SK-N-SH (cell line): ENCODE measurements at regions not wholly inside any gene's neighbourhood (a gene's known extent, or its start where the extent isn't known, plus 50 kb on each side); places are given as distances from the start of the nearest gene placed in this dataset.

Experiments used
- CTCF ChIP-seq: fragments of 200-600 bp; sonication (generic); IDR thresholded peaks from 2 replicates; pipeline ENCODE4 v1.6.1; 2017; ENCODE audit warnings: antibody characterized with exemption, mild to moderate bottlenecking, moderate library complexity
- EZH2phosphoT487 ChIP-seq: fragments of 200-600 bp; sonication (generic); IDR thresholded peaks from 2 replicates; pipeline ENCODE4 v1.6.1; 2017; ENCODE audit warnings: low read depth, mixed run types, mild to moderate bottlenecking, antibody characterized with exemption, moderate library complexity, borderline replicate concordance
- NFIC ChIP-seq: IDR thresholded peaks from 2 replicates; pipeline ENCODE4 v1.4.0; 2012; ENCODE audit warnings: borderline replicate concordance
- NRF1 ChIP-seq: IDR thresholded peaks from 2 replicates; pipeline ENCODE4 v1.6.1; 2012; ENCODE audit warnings: low read depth, mild to moderate bottlenecking, low read length
- SMC3 ChIP-seq: IDR thresholded peaks from 2 replicates; pipeline ENCODE4 v1.6.1; 2012; ENCODE audit warnings: low read depth, low read length, improper control_type of control experiment
- YY1 ChIP-seq: IDR thresholded peaks from 2 replicates; pipeline ENCODE4 v1.4.0; 2012; ENCODE audit warnings: low read depth, mild to moderate bottlenecking
- TF ChIP-seq, protein P1 (sequence below): IDR thresholded peaks from 2 replicates; pipeline ENCODE4; 2012
- TF ChIP-seq, protein P2 (sequence below): IDR thresholded peaks from 2 replicates; pipeline ENCODE4 v1.4.0; 2012; ENCODE audit warnings: low read depth, borderline replicate concordance

GRCh38 chr16:86070484-86070883, 171.5 kb downstream of the IRF8 start:
- no peak for TF ChIP-seq CTCF
- no peak for TF ChIP-seq NFIC
- TF ChIP-seq EZH2phosphoT487: no peak
- TF ChIP-seq NRF1: no peak
- TF ChIP-seq YY1: no peak
- TF ChIP-seq, protein P1, sequence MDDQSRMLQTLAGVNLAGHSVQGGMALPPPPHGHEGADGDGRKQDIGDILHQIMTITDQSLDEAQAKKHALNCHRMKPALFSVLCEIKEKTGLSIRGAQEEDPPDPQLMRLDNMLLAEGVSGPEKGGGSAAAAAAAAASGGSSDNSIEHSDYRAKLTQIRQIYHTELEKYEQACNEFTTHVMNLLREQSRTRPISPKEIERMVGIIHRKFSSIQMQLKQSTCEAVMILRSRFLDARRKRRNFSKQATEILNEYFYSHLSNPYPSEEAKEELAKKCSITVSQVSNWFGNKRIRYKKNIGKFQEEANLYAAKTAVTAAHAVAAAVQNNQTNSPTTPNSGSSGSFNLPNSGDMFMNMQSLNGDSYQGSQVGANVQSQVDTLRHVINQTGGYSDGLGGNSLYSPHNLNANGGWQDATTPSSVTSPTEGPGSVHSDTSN: no peak
- TF ChIP-seq, protein P2, sequence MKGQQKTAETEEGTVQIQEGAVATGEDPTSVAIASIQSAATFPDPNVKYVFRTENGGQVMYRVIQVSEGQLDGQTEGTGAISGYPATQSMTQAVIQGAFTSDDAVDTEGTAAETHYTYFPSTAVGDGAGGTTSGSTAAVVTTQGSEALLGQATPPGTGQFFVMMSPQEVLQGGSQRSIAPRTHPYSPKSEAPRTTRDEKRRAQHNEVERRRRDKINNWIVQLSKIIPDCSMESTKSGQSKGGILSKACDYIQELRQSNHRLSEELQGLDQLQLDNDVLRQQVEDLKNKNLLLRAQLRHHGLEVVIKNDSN: no peak
- TF ChIP-seq SMC3: no peak
